LNCaP clone FGC (cell line): ENCODE measurements at regions not wholly inside any gene's neighbourhood (a gene's known extent, or its start where the extent isn't known, plus 50 kb on each side); places are given as distances from the start of the nearest gene placed in this dataset.

ENCODE experiments used
- DNase-seq: peaks from one replicate; pipeline ENCODE4 v3.0.0-alpha.2; 2011; ENCODE audit warnings: low read depth
- H3K4me3 ChIP-seq: 2 replicates; pipeline ENCODE4 v1.5.1; 2011; ENCODE audit warnings: mild to moderate bottlenecking, low read depth, low read length, control low read depth
- TF ChIP-seq, protein P1 (sequence below): IDR thresholded peaks from 2 replicates; pipeline ENCODE4 v1.5.1; 2012; ENCODE audit warnings: mild to moderate bottlenecking; ENCODE audit not compliant: control insufficient read depth, insufficient read depth; ENCODE audit errors: extremely low read depth

DNA sequence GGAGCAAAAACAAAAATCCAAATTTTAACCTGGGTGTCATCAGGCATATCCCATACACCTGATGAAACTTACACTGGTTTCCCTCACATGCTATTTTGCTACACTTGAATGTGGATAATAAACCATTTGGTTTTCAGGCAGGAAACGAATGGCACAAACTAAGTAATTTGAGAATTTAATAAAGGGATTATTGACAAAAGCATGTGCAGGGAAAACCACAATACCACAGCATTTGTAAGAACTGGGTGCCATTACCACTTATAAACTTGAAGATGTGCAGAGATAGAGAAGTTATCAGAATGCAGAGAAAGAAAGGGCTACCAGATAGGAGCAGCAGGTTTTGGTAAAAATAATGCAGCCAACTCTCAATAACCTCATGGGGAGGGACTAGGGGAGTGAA is 151.2 kb downstream of the RFX6 start:
- TF ChIP-seq, protein P1, sequence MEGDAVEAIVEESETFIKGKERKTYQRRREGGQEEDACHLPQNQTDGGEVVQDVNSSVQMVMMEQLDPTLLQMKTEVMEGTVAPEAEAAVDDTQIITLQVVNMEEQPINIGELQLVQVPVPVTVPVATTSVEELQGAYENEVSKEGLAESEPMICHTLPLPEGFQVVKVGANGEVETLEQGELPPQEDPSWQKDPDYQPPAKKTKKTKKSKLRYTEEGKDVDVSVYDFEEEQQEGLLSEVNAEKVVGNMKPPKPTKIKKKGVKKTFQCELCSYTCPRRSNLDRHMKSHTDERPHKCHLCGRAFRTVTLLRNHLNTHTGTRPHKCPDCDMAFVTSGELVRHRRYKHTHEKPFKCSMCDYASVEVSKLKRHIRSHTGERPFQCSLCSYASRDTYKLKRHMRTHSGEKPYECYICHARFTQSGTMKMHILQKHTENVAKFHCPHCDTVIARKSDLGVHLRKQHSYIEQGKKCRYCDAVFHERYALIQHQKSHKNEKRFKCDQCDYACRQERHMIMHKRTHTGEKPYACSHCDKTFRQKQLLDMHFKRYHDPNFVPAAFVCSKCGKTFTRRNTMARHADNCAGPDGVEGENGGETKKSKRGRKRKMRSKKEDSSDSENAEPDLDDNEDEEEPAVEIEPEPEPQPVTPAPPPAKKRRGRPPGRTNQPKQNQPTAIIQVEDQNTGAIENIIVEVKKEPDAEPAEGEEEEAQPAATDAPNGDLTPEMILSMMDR, result no peak
- DNase-seq, result no peak
- H3K4me3 ChIP-seq, result no peak overlapping the region

DNA sequence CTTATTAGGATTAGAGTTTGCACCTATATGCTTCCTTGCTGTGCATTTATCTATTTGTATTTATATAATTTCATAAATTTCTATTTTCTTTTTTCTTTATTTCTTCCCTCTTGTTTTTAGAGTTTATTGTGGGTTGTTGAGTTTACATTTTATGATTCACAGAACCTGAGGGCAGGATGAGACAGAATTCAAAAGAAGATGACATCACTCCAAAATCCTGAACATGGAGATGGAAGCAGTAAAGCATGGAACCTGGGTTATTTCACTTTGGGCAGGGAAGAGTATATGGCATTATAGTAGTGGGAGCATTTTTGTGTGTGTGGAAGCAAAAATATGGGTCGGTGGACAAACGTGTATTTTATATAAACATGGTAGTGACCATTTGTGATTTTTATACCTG is 157.5 kb downstream of the RFX6 start:
- DNase-seq, result no peak
- no peak overlapping the region for H3K4me3 ChIP-seq
- TF ChIP-seq, protein P1, result no peak

DNA sequence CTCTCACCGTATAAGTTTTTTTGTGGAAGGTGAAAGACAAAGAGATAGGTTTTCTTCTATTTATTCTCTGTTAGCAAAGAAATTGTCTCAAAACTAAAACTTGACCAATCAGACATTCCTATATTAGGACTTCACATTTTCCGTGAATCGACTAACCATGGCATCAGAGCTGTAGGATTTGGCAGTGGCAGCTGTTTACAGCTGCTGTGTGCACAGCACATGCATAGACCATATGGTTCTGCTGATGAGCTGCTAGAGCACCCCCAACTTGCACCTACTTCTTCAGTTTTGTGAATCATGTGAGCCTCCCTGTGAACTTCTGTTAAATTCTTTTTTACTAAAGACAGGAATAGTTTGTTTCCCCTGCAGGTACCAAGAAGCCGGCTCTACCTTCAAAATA is 157.9 kb downstream of the RFX6 start:
- TF ChIP-seq, protein P1, result no peak
- H3K4me3 ChIP-seq, result no peak overlapping the region
- no peak for DNase-seq

DNA sequence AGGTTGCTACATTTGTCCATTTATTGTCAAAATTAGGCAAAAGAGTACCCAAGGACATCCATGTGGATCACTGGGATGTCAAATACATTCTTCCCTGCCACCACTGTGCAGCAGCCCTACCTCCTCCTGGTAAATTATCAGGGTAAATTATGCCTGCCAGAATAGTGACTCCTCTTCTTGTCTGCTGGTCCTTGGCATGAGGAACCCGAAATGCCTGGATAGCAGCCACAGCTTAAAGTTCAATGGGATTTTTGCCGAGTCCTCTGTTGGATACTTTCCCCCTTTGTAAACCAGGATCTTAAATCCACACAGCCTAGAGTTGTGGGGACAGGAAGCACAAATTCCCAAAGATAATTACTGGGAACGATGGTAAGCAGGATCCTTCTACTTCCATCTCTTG is 173.3 kb downstream of the RFX6 start:
- TF ChIP-seq, protein P1, result no peak
- no peak overlapping the region for H3K4me3 ChIP-seq
- no peak for DNase-seq

DNA sequence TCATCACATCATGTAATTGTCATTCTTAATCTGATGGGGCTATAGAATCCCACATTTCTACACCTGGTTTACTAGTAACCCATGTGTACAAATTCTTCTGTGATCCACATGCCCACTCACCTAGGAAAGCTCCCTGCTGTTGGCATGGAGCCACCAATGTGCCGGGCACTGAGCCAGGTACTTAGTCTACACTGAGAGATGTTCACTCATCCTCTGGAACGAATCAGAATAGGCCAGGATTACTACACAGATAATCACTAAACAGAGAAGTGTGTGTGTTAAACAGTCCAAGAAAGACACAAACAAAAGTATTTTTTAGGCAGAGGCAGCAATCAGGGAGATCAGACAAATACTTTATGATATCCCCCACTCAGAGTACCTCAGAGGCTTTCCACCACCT is 193.2 kb upstream of the VGLL2 start:
- TF ChIP-seq, protein P1, result no peak
- no peak for DNase-seq
- no peak overlapping the region for H3K4me3 ChIP-seq

DNA sequence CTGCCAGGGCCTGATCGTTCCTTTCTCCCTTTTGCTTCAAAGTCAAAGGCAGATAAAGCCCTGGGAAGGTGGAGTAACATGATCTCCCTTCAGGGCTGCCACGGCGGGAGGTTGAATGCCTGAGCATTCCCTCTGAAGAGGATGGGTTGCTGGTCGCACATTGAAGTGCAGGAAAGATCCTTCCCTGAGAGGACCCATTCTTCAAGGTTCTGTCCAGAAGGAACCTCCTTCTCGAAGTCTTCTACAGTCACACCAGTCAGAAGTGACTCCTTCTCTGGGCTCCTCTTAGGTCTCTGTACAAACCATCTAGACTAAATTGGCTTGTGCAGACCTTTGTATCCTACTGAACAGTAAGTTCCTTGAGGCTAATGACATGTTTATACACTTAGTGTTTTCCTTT is 192.6 kb upstream of the VGLL2 start:
- TF ChIP-seq, protein P1, result no peak

DNA sequence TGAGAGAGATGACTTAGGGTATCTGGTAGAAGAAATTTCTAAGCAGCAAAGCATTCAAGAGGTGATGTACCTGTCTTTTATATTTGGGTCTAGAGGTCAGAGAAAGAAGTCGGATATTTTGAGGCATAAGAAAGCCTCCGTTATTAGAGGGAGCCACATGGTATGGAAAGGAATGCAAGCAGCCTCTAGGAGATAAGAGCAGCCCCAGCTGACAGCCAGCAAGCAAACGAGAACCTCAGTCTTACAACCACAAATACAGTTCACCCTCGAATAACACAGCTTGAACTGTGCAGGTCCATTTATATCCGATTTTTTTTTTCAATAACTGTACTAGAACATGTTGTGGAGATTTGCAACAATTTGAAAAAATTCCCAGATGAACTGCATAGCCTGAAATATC is 190.7 kb upstream of the VGLL2 start:
- no peak overlapping the region for H3K4me3 ChIP-seq
- no peak for DNase-seq
- TF ChIP-seq, protein P1, result no peak

More for the DNA sequence above, 192.6 kb upstream of the VGLL2 start:
- no peak for DNase-seq
- no peak overlapping the region for H3K4me3 ChIP-seq
